H1 (cell line): ENCODE measurements at regions not wholly inside any gene's neighbourhood (a gene's known extent, or its start where the extent isn't known, plus 50 kb on each side); places are given as distances from the start of the nearest gene placed in this dataset.

Source experiments
- BCL11A ChIP-seq, 2 experiments: IDR thresholded peaks; one replicate each; pipeline ENCODE4 v1.6.1; 2011; ENCODE audit warnings: low read depth in 2 of 2, low read length in 2 of 2, mild to moderate bottlenecking in 2 of 2
- CTBP2 ChIP-seq: IDR thresholded peaks from 2 replicates; pipeline ENCODE4 v1.7.0; 2011; ENCODE audit warnings: borderline replicate concordance, mild to moderate bottlenecking, moderate library complexity, mixed read lengths, low read length; ENCODE audit not compliant: insufficient read depth, insufficient read length
- KDM4A ChIP-seq: IDR thresholded peaks from one replicate; pipeline ENCODE4 v1.7.1; 2012; ENCODE audit warnings: low read depth, mild to moderate bottlenecking, moderate library complexity, low read length, inconsistent platforms; ENCODE audit not compliant: severe bottlenecking
- POU5F1 ChIP-seq: IDR thresholded peaks from 2 replicates; pipeline ENCODE4 v1.6.1; 2011; ENCODE audit warnings: low read depth, mild to moderate bottlenecking, low read length, moderate library complexity
- RXRA ChIP-seq: IDR thresholded peaks from 2 replicates; pipeline ENCODE4 v1.6.1; 2011; ENCODE audit warnings: low read depth, mild to moderate bottlenecking, low read length, moderate library complexity; ENCODE audit not compliant: insufficient read depth
- YY1 ChIP-seq: IDR thresholded peaks from 2 replicates; pipeline ENCODE4 v1.6.1; 2011; ENCODE audit warnings: low read depth, mild to moderate bottlenecking, low read length

GRCh38 chr17:27158382-27158781 lies 135.5 kb upstream of the WSB1 start (continued):
- no peak for TF ChIP-seq BCL11A (IDR thresholded peaks at IDR 0.05; ENCODE audit: low read depth in 2 of 2, low read length in 2 of 2)
- TF ChIP-seq YY1: no peak
- TF ChIP-seq KDM4A: no peak
- TF ChIP-seq CTBP2: no peak
- TF ChIP-seq RXRA: no peak
- no peak for TF ChIP-seq POU5F1
- TF ChIP-seq, all 59 proteins: peak for 0
